Activated CD4-positive, CD25-positive, alpha-beta regulatory T cell treated with anti-CD3 and anti-CD28 coated beads, Interleukin-2, amount 50 U/mL, for 24 hours (primary cell): ENCODE measurements at regions not wholly inside any gene's neighbourhood (a gene's known extent, or its start where the extent isn't known, plus 50 kb on each side); places are given as distances from the start of the nearest gene placed in this dataset.
"Not testable (repeated sequence)": the region's sequence is repeated elsewhere in the genome, so short reads cannot be mapped to it uniquely, and the experiment has no call there.

ENCODE experiments used
- ATAC-seq, 2 donors: fragments of 150-1000 bp; cut with Tn5 transposase; one replicate each; pipeline ENCODE4 v1.10.0; 2021; ENCODE audit warnings: mild to moderate bottlenecking in 1 of 2, moderate library complexity in 1 of 2

DNA sequence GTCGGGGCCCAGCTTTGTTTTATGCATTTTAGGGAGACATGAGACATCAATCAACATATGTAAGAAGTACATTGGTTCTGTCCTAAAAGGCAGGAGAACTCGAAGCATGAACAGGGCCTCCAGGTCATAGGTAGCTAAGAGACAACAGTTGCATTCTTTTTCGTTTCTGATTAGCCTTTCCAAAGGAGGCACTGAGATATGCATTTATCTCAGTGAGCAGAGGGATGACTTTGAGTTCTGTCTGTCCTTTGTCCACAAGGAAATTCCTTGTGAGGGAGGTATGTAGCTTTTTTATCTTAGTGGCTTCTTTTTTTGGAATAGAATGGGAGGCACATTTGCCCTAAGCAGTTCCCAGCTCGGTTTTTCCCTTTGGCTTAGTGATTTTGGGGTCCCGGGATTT lies 109.5 kb upstream of the KIF2A start:
- ATAC-seq = not testable (repeated sequence)

GRCh38 chr5:62197697-62198096 lies 108.3 kb upstream of the KIF2A start:
- no peak for ATAC-seq

- no peak for ATAC-seq
These were observed 107.6 kb upstream of the KIF2A start for GRCh38 chr5:62198421-62198820.

- peak; percentile 60 to 76 for ATAC-seq
These were observed 106.0 kb upstream of the KIF2A start for GRCh38 chr5:62199792-62200716.

DNA sequence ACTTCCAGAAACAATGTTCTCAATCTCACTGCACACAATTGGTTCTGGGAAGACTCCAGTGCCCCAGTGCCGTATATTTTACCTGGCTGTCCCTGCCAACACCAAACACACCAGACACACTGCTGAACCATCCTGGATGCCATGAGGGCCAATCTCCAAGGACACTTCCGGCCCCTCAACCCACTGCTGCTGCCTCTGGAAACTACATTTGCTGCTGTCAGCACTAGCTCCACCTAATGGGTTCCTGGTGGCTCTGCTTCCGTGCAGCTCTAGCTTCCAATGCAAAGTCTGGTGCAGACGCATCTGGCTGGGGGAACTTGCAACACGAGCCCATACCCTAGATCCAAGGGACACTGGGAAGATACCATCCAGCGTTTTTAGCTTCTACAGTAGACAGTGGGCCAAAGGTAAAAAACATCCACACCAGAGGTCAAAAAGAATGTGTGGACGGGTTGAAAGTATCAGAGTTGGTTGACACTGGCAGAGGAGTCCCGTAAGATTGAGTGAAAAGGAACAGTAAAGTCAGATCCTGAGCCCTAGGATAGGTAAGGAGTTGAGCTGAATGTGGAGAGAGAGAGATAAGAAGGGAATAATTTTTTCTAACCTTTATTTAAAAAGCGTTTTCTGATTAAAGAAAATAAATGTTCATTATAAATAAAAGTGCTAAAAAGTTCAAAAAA lies 99.7 kb upstream of the KIF2A start:
- ATAC-seq = no peak

GRCh38 chr5:62208218-62208852 lies 97.7 kb upstream of the KIF2A start:
- ATAC-seq = no peak

DNA sequence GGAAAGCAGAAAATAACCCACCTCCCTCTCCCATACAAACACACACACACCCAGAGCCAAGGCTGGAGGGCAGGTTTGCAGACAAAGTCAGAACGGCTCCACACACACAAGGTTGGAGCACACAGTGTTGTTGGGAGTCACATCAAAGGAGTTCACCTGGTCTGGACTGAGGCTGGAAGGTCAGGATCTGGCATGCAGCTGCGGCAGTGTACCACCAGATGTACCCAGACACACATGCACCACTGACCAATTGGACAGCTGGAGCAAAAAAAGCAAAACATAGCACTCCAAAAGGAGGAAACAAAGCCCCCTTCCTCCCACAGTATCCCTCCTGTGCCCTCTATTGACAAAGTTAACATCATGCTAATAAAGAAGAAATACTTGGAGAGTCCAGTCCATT lies 94.6 kb upstream of the KIF2A start:
- no peak for ATAC-seq

- no peak for ATAC-seq
These were observed 93.4 kb upstream of the KIF2A start for GRCh38 chr5:62212648-62213047.

DNA sequence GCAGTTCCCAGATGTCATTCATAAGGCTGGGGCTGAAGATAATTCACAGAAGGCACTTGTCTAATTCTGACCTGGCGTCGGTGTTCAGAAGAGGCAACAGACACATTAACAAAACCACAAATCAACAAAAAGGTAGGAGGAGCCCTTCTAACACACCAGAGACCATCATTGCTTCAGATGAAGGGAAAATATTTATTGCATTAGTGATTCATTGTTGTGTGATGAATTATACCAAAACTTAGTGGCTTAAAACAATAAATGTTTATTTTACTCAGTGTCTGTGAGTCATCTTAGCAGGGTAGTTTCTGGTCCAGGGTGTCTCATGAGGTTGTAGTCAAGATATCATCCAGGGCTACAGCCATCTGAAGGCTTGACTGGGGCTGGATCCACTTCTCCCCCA lies 91.3 kb upstream of the KIF2A start:
- peak; percentile 75 to 88 for ATAC-seq

DNA sequence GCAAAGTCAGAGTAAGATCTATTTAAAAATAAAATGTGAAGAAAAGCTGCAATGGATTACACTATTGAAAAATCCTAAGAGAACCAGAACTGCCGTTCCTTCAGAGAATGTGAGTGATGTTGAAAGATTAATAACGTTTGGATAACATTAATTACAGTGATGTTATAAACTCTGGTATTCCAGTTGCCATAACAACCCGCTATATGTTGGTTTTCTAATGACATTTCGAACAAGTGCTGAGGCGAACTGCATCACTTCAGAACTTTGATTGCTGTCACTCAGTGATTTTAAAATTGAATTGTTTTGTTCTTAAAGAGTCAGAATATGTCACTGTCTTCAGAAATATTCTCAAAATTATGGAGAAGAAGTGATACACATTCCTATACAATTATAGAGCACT lies 89.4 kb upstream of the KIF2A start:
- ATAC-seq = not testable (repeated sequence)

DNA sequence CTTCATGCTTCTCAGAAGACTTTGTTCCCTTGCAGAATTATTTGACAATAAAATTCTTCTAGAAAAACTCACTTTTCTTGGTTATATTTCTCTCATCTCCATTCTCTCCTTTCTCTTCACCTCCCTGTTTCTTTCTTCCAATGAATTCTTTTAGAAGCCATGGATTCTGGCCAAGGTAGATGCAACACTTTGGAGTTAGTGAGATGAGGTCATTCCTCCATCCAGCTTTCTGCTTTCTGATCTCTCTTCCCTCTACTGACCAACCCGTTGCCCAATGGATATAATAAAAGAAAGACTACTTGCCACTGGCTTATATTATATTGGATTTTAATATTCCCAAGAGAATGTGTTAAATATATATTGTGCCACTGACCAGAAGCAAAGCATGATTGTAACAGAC lies 88.9 kb upstream of the KIF2A start:
- not testable (repeated sequence) for ATAC-seq

GRCh38 chr5:62218860-62219259 lies 87.1 kb upstream of the KIF2A start:
- not testable (repeated sequence) for ATAC-seq

DNA sequence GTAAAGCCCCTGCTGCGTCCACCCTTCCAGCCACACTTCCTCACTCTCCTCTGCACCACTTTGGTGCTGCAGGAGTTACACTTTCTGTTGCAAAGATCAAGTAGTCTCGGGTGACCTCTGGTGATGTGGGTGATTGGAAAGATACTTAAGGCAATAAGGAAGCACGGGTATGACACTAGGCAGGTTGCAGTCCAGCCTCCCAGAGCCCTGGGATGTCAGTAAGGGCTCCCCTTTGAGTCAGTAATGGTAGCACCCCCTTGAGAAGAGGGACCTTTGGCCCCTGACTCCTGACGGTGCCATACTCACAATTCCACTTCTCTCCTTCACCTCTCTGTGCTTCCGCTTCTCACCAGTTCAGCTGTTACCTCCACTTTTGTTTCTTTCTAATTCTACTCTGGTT lies 84.1 kb upstream of the KIF2A start:
- not testable (repeated sequence) for ATAC-seq

- not testable (repeated sequence) for ATAC-seq
These were observed 83.7 kb upstream of the KIF2A start for GRCh38 chr5:62222305-62222704.

DNA sequence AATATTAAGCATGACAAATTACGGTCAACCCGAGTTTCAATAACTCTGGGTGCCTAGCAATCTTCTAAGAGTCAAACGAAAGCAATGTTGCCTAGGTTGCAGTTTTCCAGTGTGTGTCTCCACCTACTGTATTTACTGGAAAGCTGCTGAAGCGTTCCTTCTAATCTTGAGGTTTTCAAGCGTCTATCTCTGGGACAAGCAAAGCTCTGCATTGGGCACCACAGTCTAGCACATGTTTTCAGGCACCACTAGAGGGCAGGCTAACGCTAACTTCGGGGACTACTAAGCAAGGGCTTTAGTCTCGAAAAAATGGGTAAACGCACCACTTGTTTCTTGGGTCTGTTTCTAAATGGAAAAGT lies 82.7 kb upstream of the KIF2A start:
- ATAC-seq = peak; percentile 96 to 97

- ATAC-seq = not testable (repeated sequence)
These were observed 80.9 kb upstream of the KIF2A start for GRCh38 chr5:62224987-62225601.

DNA sequence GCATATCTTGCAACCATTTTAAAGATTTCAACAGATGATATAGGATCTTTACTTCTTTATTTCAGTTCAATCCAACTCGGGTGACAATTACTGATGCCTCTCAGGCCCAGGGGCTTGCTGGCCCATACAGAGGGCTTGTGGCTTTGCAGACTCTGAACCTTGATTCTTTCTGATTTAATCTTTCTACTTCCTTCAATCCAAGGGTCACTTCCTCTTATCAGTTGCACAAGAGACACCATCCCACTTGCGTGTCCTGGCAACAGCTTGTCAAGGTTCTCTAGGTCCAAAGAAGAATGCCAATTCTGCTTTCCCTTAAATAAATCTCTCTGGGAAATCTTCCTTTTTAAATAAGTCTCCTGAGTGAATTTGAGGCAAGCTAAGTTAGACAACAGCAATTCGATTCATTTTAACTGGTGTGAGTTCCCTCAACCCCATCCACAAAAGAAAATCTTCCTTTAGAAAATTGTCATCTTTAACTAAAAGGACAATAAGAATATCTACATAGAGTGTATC lies 75.1 kb upstream of the KIF2A start:
- ATAC-seq = not testable (repeated sequence)

DNA sequence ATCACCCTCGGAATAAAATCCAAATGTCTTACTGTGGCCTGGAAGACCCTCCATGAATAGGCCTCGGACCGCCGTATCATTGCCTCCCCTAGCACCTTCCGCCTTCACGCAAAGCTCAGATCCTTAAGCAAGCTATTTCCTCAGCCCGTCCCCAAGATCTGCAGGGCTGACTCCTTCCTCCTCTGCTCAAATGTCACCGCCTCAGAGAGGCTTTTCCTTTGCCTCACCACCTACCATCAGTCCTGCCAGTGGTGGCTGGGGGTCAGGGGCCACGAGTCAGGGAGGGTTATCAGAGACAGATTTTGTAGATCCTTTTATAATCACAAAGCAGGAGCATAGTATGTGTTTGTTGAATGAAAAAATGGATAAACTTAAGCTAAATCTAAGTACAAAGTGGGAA lies 74.4 kb upstream of the KIF2A start:
- ATAC-seq = no peak

- ATAC-seq = not testable (repeated sequence)
These were observed 73.8 kb upstream of the KIF2A start for GRCh38 chr5:62232218-62232617.

DNA sequence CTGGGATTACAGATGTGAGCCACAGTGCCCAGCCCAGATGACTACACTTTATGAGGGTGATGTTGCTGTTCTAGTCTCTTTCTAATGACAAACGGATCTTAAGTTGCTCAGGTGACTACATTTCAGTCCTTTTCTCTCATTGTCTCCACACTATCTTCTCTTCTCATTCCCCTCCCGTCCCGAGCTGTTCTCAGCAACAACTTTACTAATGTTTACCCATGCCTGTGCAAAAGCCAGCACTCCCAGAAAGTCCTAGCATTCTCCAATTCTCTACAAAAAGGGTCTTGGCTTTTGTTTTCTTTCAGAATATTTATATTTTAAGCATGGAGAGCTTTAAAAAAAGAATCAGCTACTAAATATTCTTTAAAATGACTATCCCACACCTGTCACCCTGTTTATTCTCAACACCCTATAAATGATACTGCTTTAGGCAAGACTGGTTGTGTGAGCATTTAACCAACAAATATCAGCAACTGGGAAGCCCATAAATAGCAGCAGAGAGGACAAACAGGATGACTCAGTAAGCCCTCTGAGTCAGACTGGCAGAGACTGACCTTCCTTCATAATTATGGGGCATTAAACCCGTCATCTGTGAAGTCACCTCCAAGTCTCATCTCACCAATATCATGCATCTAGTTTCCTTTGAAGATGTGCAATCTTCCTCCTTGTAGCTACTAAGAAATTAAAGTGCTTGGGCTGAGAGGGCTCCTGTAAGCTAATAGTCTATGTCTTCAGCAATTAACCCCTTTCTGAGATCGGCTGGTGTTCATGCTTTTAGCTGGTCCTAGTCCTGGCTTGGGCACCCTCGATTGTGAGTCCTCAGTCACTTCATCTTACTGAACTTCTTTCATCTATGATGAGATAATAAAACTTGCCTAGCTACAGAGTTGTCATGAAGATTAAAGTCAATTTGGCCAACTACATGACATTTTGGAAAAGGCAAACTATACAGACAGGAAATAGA lies 72.6 kb upstream of the KIF2A start:
- ATAC-seq = peak in 1 of 2 donors; percentile 59

- peak; percentile 53 to 74 for ATAC-seq
These were observed 69.4 kb upstream of the KIF2A start for GRCh38 chr5:62236593-62236992.

DNA sequence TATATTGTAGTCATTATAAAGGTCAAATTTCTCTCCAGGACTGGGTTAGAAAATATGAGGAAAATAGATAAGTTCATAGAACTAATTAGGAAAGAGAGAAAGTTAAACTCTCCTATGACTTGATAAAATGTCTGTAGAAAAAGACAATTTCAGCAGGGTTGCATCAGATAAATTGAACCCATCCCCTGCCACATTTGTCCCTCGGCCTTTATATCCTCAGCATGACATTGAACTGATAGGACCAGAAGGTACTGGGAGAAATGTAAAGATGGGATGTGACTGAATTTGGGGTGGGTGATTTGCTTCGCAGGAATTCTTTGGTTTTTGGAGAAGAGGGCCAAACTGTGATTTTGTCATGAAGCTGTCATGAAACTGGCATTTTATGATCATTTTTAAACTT lies 68.1 kb upstream of the KIF2A start:
- ATAC-seq = not testable (repeated sequence)
